Neural progenitor cell (in vitro differentiated cells): ENCODE measurements at regions not wholly inside any gene's neighbourhood (a gene's known extent, or its start where the extent isn't known, plus 50 kb on each side); places are given as distances from the start of the nearest gene placed in this dataset.

Experiments
- DNase-seq: peaks from one replicate; pipeline ENCODE4 v3.0.0-alpha.2; 2016; ENCODE audit warnings: low spot score
- H2AFZ ChIP-seq: fragments of 200-600 bp; sonication (generic); replicated peaks from 2 replicates; pipeline ENCODE4 v1.6.1; 2016; ENCODE audit warnings: antibody characterized with exemption
- H3F3A ChIP-seq: fragments of 200-600 bp; sonication (generic); 2 replicates; pipeline ENCODE4 v1.6.1; 2016; ENCODE audit warnings: antibody characterized with exemption, low read depth
- H3K27ac ChIP-seq: fragments of 200-600 bp; sonication (generic); 2 replicates; pipeline ENCODE4 v1.5.1; 2016; ENCODE audit warnings: mild to moderate bottlenecking
- H3K27me3 ChIP-seq: fragments of 200-600 bp; sonication (generic); 2 replicates; pipeline ENCODE4 v1.6.1; 2016; ENCODE audit warnings: mild to moderate bottlenecking, moderate library complexity
- H3K36me3 ChIP-seq: fragments of 200-600 bp; sonication (generic); 2 replicates; pipeline ENCODE4 v1.5.1; 2016
- H3K4me1 ChIP-seq: fragments of 200-600 bp; sonication (generic); 2 replicates; pipeline ENCODE4 v1.6.1; 2016; ENCODE audit warnings: mixed run types
- H3K4me2 ChIP-seq: fragments of 200-600 bp; sonication (generic); 2 replicates; pipeline ENCODE4 v1.6.1; 2016
- H3K4me3 ChIP-seq: fragments of 200-600 bp; sonication (generic); 2 replicates; pipeline ENCODE4 v1.5.1; 2016
- H3K79me2 ChIP-seq: fragments of 200-600 bp; sonication (generic); 2 replicates; pipeline ENCODE4 v1.6.1; 2016; ENCODE audit warnings: low read depth
- H3K9ac ChIP-seq: fragments of 200-600 bp; sonication (generic); 2 replicates; pipeline ENCODE4 v1.6.1; 2016
- H3K9me3 ChIP-seq: fragments of 200-600 bp; sonication (generic); 2 replicates; pipeline ENCODE4 v1.5.1; 2016; ENCODE audit warnings: low read depth
- H4K20me1 ChIP-seq: fragments of 200-600 bp; sonication (generic); 2 replicates; pipeline ENCODE4 v1.6.1; 2016; ENCODE audit warnings: low read depth
- H3K27ac Mint-ChIP-seq: 3 replicates; pipeline ENCODE4 v1.8.0; 2021; ENCODE audit warnings: mixed read lengths
- H3K27me3 Mint-ChIP-seq: 2 replicates; pipeline ENCODE4 v1.8.0; 2022; ENCODE audit warnings: low read depth, mild to moderate bottlenecking, inconsistent platforms, moderate library complexity, mixed read lengths; ENCODE audit not compliant: insufficient read depth
- H3K36me3 Mint-ChIP-seq: 3 replicates; pipeline ENCODE4 v1.8.0; 2021; ENCODE audit warnings: mixed read lengths
- H3K4me1 Mint-ChIP-seq: 3 replicates; pipeline ENCODE4 v1.8.0; 2021; ENCODE audit warnings: mixed read lengths
- H3K4me3 Mint-ChIP-seq: 3 replicates; pipeline ENCODE4 v1.8.0; 2021; ENCODE audit warnings: mild to moderate bottlenecking, moderate library complexity, mixed read lengths
- H3K9me3 Mint-ChIP-seq: 3 replicates; pipeline ENCODE4 v1.8.0; 2020; ENCODE audit warnings: mixed read lengths
- EZH2 ChIP-seq: fragments of 200-600 bp; sonication (generic); IDR thresholded peaks from 2 replicates; pipeline ENCODE4 v1.6.1; 2017; ENCODE audit warnings: antibody characterized with exemption, mild to moderate bottlenecking, moderate library complexity
- EZH2phosphoT487 ChIP-seq: fragments of 200-600 bp; sonication (generic); IDR thresholded peaks from 2 replicates; pipeline ENCODE4 v1.6.1; 2017; ENCODE audit warnings: antibody characterized with exemption
- TF ChIP-seq, protein P1 (sequence below): fragments of 200-600 bp; sonication (generic); IDR thresholded peaks from 2 replicates; pipeline ENCODE4 v1.5.1; 2017; ENCODE audit warnings: antibody characterized with exemption, mild to moderate bottlenecking

DNA sequence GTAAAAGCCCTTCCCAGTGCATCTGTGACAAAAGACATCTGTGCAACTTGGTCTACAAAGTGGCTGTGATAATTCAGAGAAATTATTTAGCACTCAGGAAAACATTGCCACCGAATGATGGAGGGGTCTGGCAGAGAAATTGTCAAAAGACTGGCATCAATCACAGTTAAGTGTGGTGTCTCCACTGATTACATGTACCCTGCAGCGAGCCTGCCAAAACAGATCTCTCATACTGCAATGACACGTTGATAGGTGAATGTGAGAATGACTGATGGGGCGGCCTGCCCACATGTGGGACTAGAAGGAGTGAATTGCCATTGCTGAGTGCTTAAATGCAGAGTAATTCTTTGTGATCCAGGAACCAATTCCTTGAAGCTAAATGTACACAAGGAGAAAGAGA lies 136.4 kb upstream of the PCSK5 start:
- no peak overlapping the region for H3K4me2 ChIP-seq
- no peak for DNase-seq
- TF ChIP-seq, protein P1, sequence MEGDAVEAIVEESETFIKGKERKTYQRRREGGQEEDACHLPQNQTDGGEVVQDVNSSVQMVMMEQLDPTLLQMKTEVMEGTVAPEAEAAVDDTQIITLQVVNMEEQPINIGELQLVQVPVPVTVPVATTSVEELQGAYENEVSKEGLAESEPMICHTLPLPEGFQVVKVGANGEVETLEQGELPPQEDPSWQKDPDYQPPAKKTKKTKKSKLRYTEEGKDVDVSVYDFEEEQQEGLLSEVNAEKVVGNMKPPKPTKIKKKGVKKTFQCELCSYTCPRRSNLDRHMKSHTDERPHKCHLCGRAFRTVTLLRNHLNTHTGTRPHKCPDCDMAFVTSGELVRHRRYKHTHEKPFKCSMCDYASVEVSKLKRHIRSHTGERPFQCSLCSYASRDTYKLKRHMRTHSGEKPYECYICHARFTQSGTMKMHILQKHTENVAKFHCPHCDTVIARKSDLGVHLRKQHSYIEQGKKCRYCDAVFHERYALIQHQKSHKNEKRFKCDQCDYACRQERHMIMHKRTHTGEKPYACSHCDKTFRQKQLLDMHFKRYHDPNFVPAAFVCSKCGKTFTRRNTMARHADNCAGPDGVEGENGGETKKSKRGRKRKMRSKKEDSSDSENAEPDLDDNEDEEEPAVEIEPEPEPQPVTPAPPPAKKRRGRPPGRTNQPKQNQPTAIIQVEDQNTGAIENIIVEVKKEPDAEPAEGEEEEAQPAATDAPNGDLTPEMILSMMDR = no peak
- TF ChIP-seq EZH2 (no peak), EZH2phosphoT487 (no peak)
- no peaks in the 10 kb centered on the region for H3K27me3 ChIP-seq
- no peaks in the 10 kb centered on the region for H3K4me1 ChIP-seq
- no peaks in the 10 kb centered on the region for H4K20me1 ChIP-seq
- no peak overlapping the region for H2AFZ ChIP-seq
- H3K4me3 Mint-ChIP-seq = no peak overlapping the region
- peaks cover 7% of the 10 kb centered on the region for H3K9me3 ChIP-seq
- no peak overlapping the region for H3K9ac ChIP-seq
- H3K27ac ChIP-seq = no peak overlapping the region
- H3K9me3 Mint-ChIP-seq = no peaks in the 10 kb centered on the region
- H3K27me3 Mint-ChIP-seq = no peaks in the 10 kb centered on the region
- no peak overlapping the region for H3K27ac Mint-ChIP-seq
- no peaks in the 10 kb centered on the region for H3K4me1 Mint-ChIP-seq
- no peak overlapping the region for H3K4me3 ChIP-seq
- no peaks in the 10 kb centered on the region for H3K36me3 Mint-ChIP-seq
- H3K79me2 ChIP-seq = no peaks in the 10 kb centered on the region
- H3K36me3 ChIP-seq = no peaks in the 10 kb centered on the region
- H3F3A ChIP-seq = no peaks in the 10 kb centered on the region

DNA sequence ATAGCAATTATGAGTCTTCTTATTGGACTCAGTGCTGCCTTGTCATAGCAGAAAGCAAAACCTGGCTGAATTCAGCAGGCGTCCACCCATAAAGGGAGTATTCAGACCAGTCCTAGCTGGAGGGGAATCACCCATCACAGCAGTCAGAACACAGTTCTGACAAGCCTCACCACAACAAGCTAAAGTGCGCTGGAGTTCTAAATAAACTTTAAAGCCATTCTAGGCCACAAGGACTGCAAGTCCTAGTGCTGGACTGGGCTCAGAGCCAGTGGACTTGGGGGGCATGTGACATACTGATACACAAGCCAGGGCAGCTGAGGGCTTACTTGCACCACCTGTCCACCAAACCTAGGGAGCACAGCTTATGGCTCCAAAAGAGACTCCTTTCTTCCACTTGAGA lies 115.3 kb upstream of the PCSK5 start:
- TF ChIP-seq EZH2phosphoT487 = no peak
- no peak for TF ChIP-seq EZH2
- TF ChIP-seq, protein P1 = no peak
- no peaks in the 10 kb centered on the region for H3K36me3 Mint-ChIP-seq
- no peaks in the 10 kb centered on the region for H3K9me3 Mint-ChIP-seq
- no peak overlapping the region for H3K27ac ChIP-seq
- no peak overlapping the region for H3K4me3 Mint-ChIP-seq
- H3K9me3 ChIP-seq = no peaks in the 10 kb centered on the region
- no peak overlapping the region for H3K27ac Mint-ChIP-seq
- no peak overlapping the region for H3K9ac ChIP-seq
- no peaks in the 10 kb centered on the region for H3F3A ChIP-seq
- H4K20me1 ChIP-seq = no peaks in the 10 kb centered on the region
- no peaks in the 10 kb centered on the region for H3K4me1 ChIP-seq
- DNase-seq = no peak
- no peaks in the 10 kb centered on the region for H3K4me1 Mint-ChIP-seq
- no peaks in the 10 kb centered on the region for H3K79me2 ChIP-seq
- H3K27me3 Mint-ChIP-seq = peaks cover 2% of the 10 kb centered on the region
- H3K4me2 ChIP-seq = no peak overlapping the region
- no peak overlapping the region for H3K4me3 ChIP-seq
- H3K36me3 ChIP-seq = no peaks in the 10 kb centered on the region
- no peaks in the 10 kb centered on the region for H3K27me3 ChIP-seq
- H2AFZ ChIP-seq = no peak overlapping the region

DNA sequence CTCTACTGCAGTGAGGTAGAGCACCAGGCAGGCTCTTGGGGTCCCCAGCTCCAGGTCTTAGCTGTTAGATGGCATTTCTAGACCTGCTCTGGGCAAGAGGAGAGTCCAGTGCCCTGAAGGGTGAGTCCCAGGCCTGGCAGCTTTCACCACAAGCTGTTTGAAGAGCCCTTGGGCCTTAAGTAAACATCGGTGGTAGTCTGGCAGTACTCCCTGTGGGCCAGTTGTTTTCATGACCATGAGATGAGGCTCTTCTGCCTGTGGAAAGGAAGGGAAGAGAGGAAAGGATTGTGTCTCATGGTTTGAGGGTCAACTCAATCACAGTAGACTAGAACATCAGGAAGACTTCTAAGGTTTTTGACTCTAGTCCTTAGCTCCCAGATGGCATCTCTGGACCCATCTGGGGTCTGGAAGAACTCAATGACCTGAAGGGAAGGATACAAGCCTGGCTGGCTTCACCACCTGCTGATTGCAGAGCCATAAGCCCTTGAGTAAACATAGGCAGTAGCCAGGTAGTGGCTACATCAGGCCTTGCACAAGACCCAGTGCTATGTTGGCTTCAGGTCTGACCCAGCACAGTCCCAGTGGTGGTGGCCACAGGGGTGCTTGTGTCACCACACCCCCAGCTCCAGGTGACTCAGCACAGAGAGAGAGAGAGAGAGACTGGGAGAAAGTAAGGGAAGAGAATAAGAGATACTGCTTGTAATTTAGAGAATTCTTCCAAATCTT lies 114.3 kb upstream of the PCSK5 start:
- H3F3A ChIP-seq = no peaks in the 10 kb centered on the region
- Mint-ChIP-seq H3K9me3 (no peaks in the 10 kb centered on the region), H3K27me3 (peaks cover 2% of the 10 kb centered on the region), H3K36me3 (no peaks in the 10 kb centered on the region), H3K27ac (no peak overlapping the region), H3K4me1 (no peaks in the 10 kb centered on the region), H3K4me3 (no peak overlapping the region)
- H3K4me1 ChIP-seq = no peaks in the 10 kb centered on the region
- no peak overlapping the region for H2AFZ ChIP-seq
- H3K27me3 ChIP-seq = no peaks in the 10 kb centered on the region
- H3K9ac ChIP-seq = no peak overlapping the region
- H3K4me2 ChIP-seq = no peak overlapping the region
- H4K20me1 ChIP-seq = no peaks in the 10 kb centered on the region
- TF ChIP-seq, protein P1 = no peak
- TF ChIP-seq EZH2 (no peak), EZH2phosphoT487 (no peak)
- no peaks in the 10 kb centered on the region for H3K79me2 ChIP-seq
- H3K36me3 ChIP-seq = no peaks in the 10 kb centered on the region
- DNase-seq = no peak
- no peak overlapping the region for H3K4me3 ChIP-seq
- H3K9me3 ChIP-seq = no peaks in the 10 kb centered on the region
- H3K27ac ChIP-seq = no peak overlapping the region
